NB4 (cell line): ENCODE measurements at regions not wholly inside any gene's neighbourhood (a gene's known extent, or its start where the extent isn't known, plus 50 kb on each side); places are given as distances from the start of the nearest gene placed in this dataset.

ENCODE experiments used
- CTCF ChIP-seq: IDR thresholded peaks from one replicate; pipeline ENCODE4 v1.5.1; 2012; ENCODE audit warnings: low read depth, low read length
- MYC ChIP-seq: IDR thresholded peaks from 2 replicates; pipeline ENCODE4 v1.6.1; 2011; ENCODE audit warnings: low read depth, low read length
- POLR2A ChIP-seq: IDR thresholded peaks from 2 replicates; pipeline ENCODE4 v1.6.1; 2011; ENCODE audit warnings: mild to moderate bottlenecking; ENCODE audit not compliant: insufficient read length; ENCODE audit errors: extremely low read depth
- TF ChIP-seq, protein P1 (sequence below): IDR thresholded peaks from 2 replicates; pipeline ENCODE4 v1.6.1; 2011; ENCODE audit warnings: low read depth, low read length

- TF ChIP-seq CTCF: no peak
- TF ChIP-seq, protein P1, sequence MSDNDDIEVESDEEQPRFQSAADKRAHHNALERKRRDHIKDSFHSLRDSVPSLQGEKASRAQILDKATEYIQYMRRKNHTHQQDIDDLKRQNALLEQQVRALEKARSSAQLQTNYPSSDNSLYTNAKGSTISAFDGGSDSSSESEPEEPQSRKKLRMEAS: no peak
- no peak for TF ChIP-seq MYC
- no peak for TF ChIP-seq POLR2A
Measured at GRCh38 chr10:10247585-10247984, 770.1 kb upstream of the CELF2 start.
